ENCODE measurements at regions not wholly inside any gene's neighbourhood (a gene's known extent, or its start where the extent isn't known, plus 50 kb on each side); places are given as distances from the start of the nearest gene placed in this dataset.

DNA sequence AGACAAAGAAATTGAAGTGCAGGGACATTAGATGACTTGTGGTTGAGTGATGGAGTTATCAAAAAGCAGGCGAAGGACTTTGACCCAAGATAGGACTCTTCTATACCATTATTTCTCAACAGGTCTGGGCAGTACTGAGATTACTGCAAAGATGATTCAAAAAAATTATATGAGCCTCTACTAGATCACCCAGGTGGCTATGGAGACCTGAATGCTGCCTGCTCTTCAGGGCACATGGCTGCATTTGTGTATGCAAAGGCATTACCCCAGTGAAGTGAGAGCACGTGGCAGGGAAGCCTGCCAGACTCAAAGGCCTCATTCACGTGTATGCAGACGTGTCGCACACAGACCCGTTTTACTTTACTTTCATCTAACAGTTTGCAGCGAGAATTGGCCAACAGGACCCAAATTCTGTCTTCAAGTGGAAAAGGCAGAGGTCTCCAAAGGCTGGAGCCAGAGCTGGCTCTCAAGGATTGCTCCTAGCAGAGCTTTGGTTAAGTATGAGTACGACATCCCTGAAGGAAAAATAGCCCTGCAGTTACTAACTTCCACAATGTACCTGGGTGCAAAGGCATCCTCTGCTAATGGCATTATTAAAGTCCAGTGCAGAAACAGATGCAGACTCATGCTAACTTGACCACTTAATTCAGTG, 113.8 kb upstream of the ARMC2 start:
- Histone ChIP-seq H3K27me3 (no peaks in the 10 kb centered on the region), H3K4me1 (peaks cover 0 to 7% of the 10 kb centered on the region in 2 donors), H3K27ac (no peak overlapping the region), H3K36me3 (no peaks in the 10 kb centered on the region), H3K9me3 (no peaks in the 10 kb centered on the region), H3K4me3 (replicated peaks in 1 of 3) (no peak overlapping the region)
- DNase-seq = peak in 1 of 2 donors; percentile 8
- TF ChIP-seq, protein P1, sequence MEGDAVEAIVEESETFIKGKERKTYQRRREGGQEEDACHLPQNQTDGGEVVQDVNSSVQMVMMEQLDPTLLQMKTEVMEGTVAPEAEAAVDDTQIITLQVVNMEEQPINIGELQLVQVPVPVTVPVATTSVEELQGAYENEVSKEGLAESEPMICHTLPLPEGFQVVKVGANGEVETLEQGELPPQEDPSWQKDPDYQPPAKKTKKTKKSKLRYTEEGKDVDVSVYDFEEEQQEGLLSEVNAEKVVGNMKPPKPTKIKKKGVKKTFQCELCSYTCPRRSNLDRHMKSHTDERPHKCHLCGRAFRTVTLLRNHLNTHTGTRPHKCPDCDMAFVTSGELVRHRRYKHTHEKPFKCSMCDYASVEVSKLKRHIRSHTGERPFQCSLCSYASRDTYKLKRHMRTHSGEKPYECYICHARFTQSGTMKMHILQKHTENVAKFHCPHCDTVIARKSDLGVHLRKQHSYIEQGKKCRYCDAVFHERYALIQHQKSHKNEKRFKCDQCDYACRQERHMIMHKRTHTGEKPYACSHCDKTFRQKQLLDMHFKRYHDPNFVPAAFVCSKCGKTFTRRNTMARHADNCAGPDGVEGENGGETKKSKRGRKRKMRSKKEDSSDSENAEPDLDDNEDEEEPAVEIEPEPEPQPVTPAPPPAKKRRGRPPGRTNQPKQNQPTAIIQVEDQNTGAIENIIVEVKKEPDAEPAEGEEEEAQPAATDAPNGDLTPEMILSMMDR (IDR thresholded peaks at IDR 0.05) = no peak
- no peak for TF ChIP-seq POLR2A (IDR thresholded peaks at IDR 0.05)
- WGBS, 2 donors = 81 to 84% methylated on average over 8 of the region's 8 CpGs
- intact Hi-C loops (cut with DNase I) = no loop called here

DNA sequence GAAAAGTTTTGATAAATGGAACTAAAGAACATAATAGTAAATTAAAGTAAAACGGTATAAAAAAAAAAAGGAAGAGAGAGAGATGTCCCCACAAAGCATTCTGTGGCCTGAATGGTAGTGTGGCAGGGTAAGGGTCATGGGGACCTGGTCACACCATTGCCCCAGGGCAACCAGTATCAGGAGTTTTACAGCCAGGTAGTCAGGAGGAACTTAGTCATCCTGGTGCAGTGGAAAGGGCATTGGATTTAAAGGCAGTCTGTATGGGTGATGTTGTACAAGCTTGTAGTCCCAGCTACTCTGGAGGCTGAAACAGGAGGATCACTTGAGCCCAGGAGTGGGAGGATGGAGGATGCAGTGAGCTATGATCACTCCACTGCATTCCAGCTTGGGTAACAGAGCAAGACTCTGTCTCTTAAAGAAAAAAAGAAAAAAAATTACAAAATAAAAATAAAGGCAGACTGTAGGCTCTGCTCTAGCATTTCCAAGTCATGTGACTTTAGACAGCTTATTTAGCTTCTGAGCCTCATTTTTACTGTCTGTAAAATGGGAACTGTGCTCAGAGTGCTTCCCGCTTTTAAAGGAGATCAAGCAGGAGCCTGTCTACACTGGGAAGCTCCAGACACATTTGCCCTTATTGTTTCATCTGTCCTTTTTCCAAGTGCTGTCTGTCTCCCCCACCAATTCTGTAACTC, 112.8 kb upstream of the ARMC2 start:
- Histone ChIP-seq H3K27ac (no peak overlapping the region), H3K4me3 (replicated peaks in 1 of 3) (no peak overlapping the region), H3K9me3 (no peaks in the 10 kb centered on the region), H3K27me3 (no peaks in the 10 kb centered on the region), H3K4me1 (peaks cover 0 to 7% of the 10 kb centered on the region in 2 donors), H3K36me3 (no peaks in the 10 kb centered on the region)
- intact Hi-C loops (cut with DNase I) = no loop called here
- TF ChIP-seq, protein P1 (IDR thresholded peaks at IDR 0.05) = no peak
- TF ChIP-seq POLR2A (IDR thresholded peaks at IDR 0.05) = no peak
- DNase-seq = no peak
- WGBS, 2 donors = 87 to 90% methylated on average over 2 of the region's 2 CpGs

DNA sequence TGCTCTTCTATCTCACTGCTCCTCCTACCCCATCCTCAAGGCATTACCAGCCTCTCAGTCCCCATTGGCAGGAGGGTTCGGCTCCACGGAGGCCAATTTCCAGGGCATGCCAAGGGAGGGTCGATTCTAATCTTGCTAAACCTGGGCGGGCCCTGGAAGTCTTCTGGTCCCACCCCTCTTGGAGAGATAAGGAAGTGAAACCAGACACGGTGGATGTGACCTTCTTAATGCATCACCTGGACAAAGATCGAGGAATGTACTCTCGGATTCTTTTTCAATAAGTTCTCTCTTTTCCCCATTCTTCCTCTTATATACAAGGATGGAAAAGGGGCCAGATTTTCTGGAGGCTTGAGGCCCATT, 112.2 kb upstream of the ARMC2 start:
- TF ChIP-seq POLR2A (IDR thresholded peaks at IDR 0.05) = no peak
- TF ChIP-seq, protein P1 (IDR thresholded peaks at IDR 0.05) = no peak
- no peaks in the 10 kb centered on the region for H3K36me3 ChIP-seq
- WGBS, 2 donors = 73 to 75% methylated on average over 7 of the region's 7 CpGs
- H3K4me1 ChIP-seq = peaks cover 0 to 2% of the 10 kb centered on the region in 2 donors
- no peak for DNase-seq
- H3K9me3 ChIP-seq = no peaks in the 10 kb centered on the region
- no peaks in the 10 kb centered on the region for H3K27me3 ChIP-seq
- H3K27ac ChIP-seq = no peak overlapping the region
- H3K4me3 ChIP-seq (replicated peaks in 1 of 3) = no peak overlapping the region
- intact Hi-C loops (cut with DNase I) = no loop called here

DNA sequence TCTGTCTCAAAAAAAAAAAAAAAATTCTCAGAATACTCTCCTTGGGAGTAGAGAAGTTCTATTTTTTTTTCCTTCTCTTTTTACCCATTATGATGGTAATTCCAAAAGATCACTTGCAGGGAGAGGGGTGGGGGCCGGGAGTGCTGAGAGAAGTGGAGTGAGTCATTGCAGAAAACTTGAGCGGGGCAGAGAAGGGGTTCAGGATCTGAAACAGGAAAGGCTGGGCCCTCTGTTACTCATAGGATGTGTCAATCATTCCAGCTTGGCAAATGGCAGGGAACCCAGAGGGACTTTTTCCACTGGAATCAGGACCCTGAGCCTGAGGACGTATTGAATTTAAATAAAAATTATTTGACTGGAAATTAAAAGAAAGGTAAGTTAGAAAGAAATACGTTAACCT, 111.4 kb upstream of the ARMC2 start:
- Histone ChIP-seq H3K4me3 (replicated peaks in 1 of 3) (no peak overlapping the region), H3K9me3 (no peaks in the 10 kb centered on the region), H3K4me1 (no peaks in the 10 kb centered on the region), H3K27ac (no peak overlapping the region), H3K36me3 (no peaks in the 10 kb centered on the region), H3K27me3 (no peaks in the 10 kb centered on the region)
- TF ChIP-seq, protein P1 (IDR thresholded peaks at IDR 0.05) = no peak
- no peak for TF ChIP-seq POLR2A (IDR thresholded peaks at IDR 0.05)
- intact Hi-C loops (cut with DNase I) = no loop called here
- 52 to 60% methylated on average over 4 of the region's 4 CpGs for WGBS, 2 donors
- DNase-seq = no peak

All from thyroid gland (tissue), 4 donors.